H54 (cell line): ENCODE measurements at regions not wholly inside any gene's neighbourhood (a gene's known extent, or its start where the extent isn't known, plus 50 kb on each side); places are given as distances from the start of the nearest gene placed in this dataset.

Source experiments
- DNase-seq: peaks from one replicate; pipeline ENCODE4 v3.0.0; 2011; ENCODE audit warnings: low spot score, mixed read lengths; ENCODE audit not compliant: insufficient read length
- FAIRE-seq: peaks from 3 replicates; lab custom pipeline; 2011; peaks lifted over from hg19 to GRCh38; lab: Jason Lieb, UNC
- POLR2A ChIP-seq: IDR thresholded peaks from 2 replicates; pipeline ENCODE4 v1.6.1; 2011; ENCODE audit warnings: low read depth, mild to moderate bottlenecking, low read length

- TF ChIP-seq POLR2A, result no peak
- no peak for DNase-seq
- peak; percentile 38 for FAIRE-seq
These were observed 338.9 kb downstream of the AEBP2 start for GRCh38 chr12:19778172-19778571.

DNA sequence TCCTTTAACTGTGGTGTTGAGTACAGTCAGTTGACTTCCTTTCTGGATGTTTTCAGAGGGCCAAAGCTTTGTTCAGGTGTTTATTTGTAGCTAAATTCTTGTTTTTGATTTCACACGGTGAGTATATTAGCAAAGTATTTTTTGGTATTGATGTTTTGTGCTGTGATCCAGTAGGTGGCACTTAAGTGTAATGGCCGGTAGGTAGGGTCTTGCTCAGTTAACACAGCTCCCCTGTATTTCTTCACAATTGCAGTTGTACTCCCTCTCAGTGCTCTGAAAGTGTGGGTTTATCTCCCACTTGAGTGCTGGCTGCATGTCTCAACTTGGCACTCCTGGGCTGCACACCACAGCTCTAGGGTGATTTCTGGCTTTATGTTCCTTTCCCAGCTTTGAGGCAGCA, 339.5 kb downstream of the AEBP2 start:
- no peak for TF ChIP-seq POLR2A
- DNase-seq (no peak), FAIRE-seq (no peak)

GRCh38 chr12:19779395-19780056, 340.2 kb downstream of the AEBP2 start:
- no peak for TF ChIP-seq POLR2A
- FAIRE-seq (no peak), DNase-seq (no peak)

- DNase-seq (no peak), FAIRE-seq (no peak)
- no peak for TF ChIP-seq POLR2A
These were observed 341.2 kb downstream of the AEBP2 start for GRCh38 chr12:19780460-19780859.

DNA sequence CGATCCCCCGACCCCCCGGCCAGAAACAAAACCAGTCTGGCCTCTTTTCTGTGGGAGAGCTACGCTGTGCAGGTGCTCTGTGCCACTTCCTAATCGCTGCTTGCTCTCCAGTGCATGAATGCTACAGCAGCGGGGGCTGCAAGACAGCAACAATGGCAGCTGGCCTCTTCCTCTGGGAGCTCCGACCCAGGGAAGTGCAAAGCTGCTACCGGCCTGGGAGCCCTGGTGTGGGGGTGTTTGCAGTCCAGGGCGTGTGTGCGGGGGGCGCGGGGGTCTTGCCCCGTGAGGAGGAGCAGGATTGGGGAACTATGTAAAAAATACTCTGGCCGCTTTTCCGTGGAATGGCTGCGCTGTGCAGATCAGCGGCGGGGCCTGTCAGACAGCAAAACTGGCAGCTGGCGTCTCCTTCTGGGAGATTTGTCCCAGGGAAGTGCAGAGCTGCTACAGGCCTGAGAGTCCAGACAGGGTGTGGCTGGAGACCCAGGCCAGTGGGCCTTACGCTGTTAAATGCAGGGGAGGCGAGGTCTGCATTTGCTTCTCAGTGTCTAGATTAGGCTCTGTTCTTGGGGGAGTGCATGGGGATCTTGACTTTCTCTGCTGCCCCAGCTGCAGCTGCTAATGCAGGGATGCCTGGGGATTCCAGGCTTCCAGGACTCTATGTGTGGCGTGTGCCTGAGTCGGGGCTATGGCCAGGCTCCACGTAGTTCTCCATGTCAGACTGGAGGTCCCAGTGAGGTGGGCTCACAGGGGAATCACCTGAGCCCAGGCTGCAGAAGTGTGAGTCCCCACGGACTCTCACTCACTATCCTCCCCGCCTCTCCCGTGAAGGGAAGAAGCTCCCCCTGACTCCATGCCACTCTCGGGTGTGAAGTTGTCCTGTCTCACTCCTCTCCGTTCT, 344.5 kb downstream of the AEBP2 start:
- DNase-seq (no peak), FAIRE-seq (no peak)
- no peak for TF ChIP-seq POLR2A

- DNase-seq (no peak), FAIRE-seq (no peak)
- no peak for TF ChIP-seq POLR2A
These were observed 352.7 kb downstream of the AEBP2 start for GRCh38 chr12:19792028-19792427.

GRCh38 chr12:19794116-19794515, 354.8 kb downstream of the AEBP2 start:
- TF ChIP-seq POLR2A, result no peak
- no peak for DNase-seq
- FAIRE-seq, result no peak

DNA sequence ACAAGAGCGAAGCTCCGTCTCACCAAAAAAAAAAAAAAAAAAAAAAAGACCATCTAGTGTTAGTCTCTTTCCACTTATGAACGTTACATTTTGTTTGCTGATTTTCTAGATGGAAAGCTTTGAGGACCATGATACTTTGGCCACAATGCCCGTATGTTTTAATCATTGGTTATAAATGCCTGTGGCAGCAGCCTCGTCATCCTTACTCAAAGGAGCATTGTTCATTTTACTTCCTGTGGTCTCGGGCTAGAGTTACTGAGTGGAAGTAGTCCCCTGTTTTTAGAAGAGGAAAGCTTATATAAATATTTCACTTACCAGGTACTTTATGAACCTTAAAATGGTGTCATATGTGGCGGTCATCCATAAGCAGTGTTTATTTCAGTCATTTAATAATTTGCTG, 359.9 kb downstream of the AEBP2 start:
- no peak for FAIRE-seq
- DNase-seq, result peak; percentile 6
- no peak for TF ChIP-seq POLR2A

DNA sequence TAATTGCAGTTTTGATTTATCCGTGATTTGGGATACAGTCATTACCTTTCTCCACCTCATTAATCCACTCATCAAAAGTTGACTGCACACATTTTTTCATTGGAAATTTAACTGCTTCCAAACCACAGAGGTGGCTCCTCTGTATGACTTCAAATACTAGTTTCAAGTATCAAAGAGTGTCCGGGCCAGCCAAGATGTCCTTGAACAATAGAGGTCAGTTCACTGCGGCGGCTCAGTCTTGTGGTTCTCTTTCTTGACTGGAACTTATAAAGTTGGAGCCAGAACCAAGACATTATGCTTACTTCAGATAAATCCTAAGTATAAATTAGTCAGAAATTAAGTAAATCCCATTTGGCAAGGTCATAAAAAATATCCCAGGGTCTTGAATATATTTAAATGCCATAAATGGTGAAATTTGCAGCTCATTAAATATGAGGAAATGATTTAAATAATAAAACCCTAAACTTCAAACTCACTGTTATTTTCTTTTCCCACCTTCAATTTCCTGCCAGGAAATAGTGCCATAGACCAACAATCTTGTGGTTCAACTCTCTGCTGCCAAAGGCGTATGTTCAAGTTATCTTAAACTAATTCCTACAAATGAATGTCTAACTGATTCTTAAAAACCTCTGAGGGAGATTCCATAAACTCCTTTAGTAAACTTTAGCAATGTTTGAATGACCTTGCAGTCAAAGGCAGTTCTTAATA, 360.8 kb downstream of the AEBP2 start:
- FAIRE-seq (no peak), DNase-seq (no peak)
- TF ChIP-seq POLR2A, result no peak

GRCh38 chr12:19800884-19801283, 361.6 kb downstream of the AEBP2 start:
- DNase-seq, result no peak
- FAIRE-seq, result no peak

DNA sequence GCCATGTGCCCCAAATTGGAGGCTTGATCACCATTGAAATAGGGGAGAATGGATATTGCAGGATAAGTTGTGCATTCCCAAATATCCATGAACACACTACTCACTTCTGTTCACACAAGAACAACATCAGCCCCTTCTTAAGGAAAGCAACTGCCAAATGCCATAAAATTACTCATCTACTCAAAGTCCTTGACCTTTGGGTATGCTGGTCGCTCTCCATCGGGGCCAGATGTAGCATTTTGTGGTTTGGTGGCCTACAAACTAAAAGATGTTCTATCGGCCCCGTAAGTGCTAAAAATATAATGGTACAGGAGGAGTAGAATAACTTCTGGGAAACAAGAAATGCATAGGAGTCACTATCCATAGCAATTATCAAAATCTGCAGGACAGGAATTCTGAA, 362.6 kb downstream of the AEBP2 start:
- DNase-seq (no peak), FAIRE-seq (no peak)
- no peak for TF ChIP-seq POLR2A

More at GRCh38 chr12:19800884-19801283, 361.6 kb downstream of the AEBP2 start:
- no peak for TF ChIP-seq POLR2A

DNA sequence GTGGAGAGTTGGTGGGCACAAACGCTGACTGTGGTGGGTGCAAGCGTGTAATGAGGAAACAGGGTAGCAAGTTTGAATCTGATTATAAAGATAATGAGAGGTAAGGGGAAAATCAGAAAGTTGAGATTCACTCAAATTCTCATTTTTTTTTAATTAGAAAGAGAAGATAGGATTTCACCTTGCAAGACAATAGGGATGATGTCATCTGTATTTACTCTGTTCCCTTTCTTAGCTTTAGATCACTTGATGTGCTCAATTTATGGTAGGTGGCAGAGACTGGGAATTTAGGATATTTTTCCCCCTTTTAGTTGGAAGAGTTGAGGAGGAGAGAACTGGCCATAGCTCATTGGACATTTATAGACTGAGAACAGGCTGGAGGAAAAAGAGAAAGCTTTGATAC, 363.6 kb downstream of the AEBP2 start:
- DNase-seq, result no peak
- FAIRE-seq, result no peak
- no peak for TF ChIP-seq POLR2A

DNA sequence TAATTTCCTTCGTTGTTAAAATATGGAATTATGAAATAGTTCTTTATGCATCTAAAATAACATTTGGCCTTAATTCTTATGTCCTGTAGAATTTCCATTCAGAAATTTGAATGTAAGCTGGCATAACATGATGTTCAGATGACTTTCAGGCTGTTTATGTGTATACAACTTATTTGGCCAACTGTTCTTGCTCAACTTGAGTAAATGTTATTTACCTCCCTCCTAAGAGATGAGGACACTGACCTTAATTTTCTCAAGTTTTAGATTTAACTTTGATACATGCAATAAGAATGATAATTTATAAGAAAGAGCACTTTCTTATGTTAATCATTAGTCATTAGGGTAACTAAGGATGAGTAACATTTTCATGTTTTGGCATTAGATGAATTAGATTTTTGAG, 365.4 kb downstream of the AEBP2 start:
- FAIRE-seq (no peak), DNase-seq (no peak)
- TF ChIP-seq POLR2A, result no peak

DNA sequence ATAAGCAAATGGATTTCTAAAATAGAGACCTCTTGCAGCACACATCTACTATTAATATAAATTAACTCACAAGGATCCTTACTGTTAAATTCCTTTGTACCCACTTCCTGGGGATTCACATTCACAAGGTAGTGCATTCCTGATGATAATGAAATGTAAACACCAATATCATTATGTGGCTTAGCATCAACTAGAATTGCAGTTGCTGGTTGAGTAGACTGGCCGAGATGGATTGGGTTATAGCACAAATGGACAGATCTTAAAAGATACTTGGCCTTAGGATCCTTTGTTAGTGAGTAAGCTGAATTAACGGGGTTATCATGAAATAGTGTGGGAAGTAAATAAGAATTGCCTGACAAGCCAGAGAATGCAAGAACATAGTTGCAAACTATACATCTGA, 369.1 kb downstream of the AEBP2 start:
- FAIRE-seq, result no peak
- TF ChIP-seq POLR2A, result no peak

More for the DNA sequence above, 369.1 kb downstream of the AEBP2 start:
- DNase-seq, result no peak
